H9 (cell line): ENCODE measurements at regions not wholly inside any gene's neighbourhood (a gene's known extent, or its start where the extent isn't known, plus 50 kb on each side); places are given as distances from the start of the nearest gene placed in this dataset.

ENCODE experiments used
- DNase-seq: peaks from one replicate; pipeline ENCODE4 v3.0.0-alpha.2; 2017
- H2AFZ ChIP-seq: one replicate; pipeline ENCODE4 v1.6.1; 2013; ENCODE audit warnings: mild to moderate bottlenecking, low read length, control low read depth, moderate library complexity
- H2AK5ac ChIP-seq: 2 replicates; pipeline ENCODE4 v1.6.1; 2013; ENCODE audit warnings: low read length, control low read depth, mixed read lengths; ENCODE audit not compliant: insufficient read length
- H2BK120ac ChIP-seq: one replicate; pipeline ENCODE4 v1.6.1; 2013; ENCODE audit warnings: low read depth, mild to moderate bottlenecking, low read length, control low read depth, inconsistent platforms; ENCODE audit not compliant: poor library complexity, severe bottlenecking
- H2BK12ac ChIP-seq: 2 replicates; pipeline ENCODE4 v1.6.1; 2013; ENCODE audit warnings: low read length, control low read depth, mixed read lengths, low read depth; ENCODE audit not compliant: insufficient read length
- H2BK15ac ChIP-seq: 2 replicates; pipeline ENCODE4 v1.6.1; 2013; ENCODE audit warnings: low read depth, low read length, control low read depth
- H2BK20ac ChIP-seq: one replicate; pipeline ENCODE4 v1.6.1; 2013; ENCODE audit warnings: low read depth, mild to moderate bottlenecking, low read length, control low read depth, inconsistent platforms; ENCODE audit not compliant: poor library complexity, severe bottlenecking
- H2BK5ac ChIP-seq: 2 replicates; pipeline ENCODE4 v1.6.1; 2013; ENCODE audit warnings: low read length, control low read depth, mixed read lengths; ENCODE audit not compliant: insufficient read length
- H3K14ac ChIP-seq: 2 replicates; pipeline ENCODE4 v1.6.1; 2013; ENCODE audit warnings: low read length, control low read depth; ENCODE audit not compliant: insufficient read depth
- H3K18ac ChIP-seq: 2 replicates; pipeline ENCODE4 v1.6.1; 2013; ENCODE audit warnings: low read depth, mild to moderate bottlenecking, mixed read lengths, low read length, control low read depth; ENCODE audit not compliant: insufficient read length
- H3K23ac ChIP-seq: 2 replicates; pipeline ENCODE4 v1.6.1; 2013; ENCODE audit warnings: low read length, control low read depth, mixed read lengths, low read depth; ENCODE audit not compliant: insufficient read length
- H3K23me2 ChIP-seq: 2 replicates; pipeline ENCODE4 v1.6.1; 2013; ENCODE audit warnings: low read depth, mild to moderate bottlenecking, mixed read lengths, low read length, control low read depth; ENCODE audit not compliant: insufficient read length, poor library complexity, severe bottlenecking
- H3K27ac ChIP-seq: 2 replicates; pipeline ENCODE4 v1.5.1; 2013; ENCODE audit warnings: low read length, control low read depth, mixed read lengths, low read depth; ENCODE audit not compliant: insufficient read length
- H3K27me3 ChIP-seq: 2 replicates; pipeline ENCODE4 v1.6.1; 2013; ENCODE audit warnings: low read length, control low read depth, inconsistent platforms; ENCODE audit not compliant: insufficient read depth
- H3K4ac ChIP-seq: 2 replicates; pipeline ENCODE4 v1.6.1; 2013; ENCODE audit warnings: low read depth, mild to moderate bottlenecking, control low read depth, inconsistent platforms, low read length, moderate library complexity
- H3K4me1 ChIP-seq: 2 replicates; pipeline ENCODE4 v1.6.1; 2013; ENCODE audit warnings: low read length, control low read depth, inconsistent platforms; ENCODE audit not compliant: insufficient read depth
- H3K4me2 ChIP-seq: 2 replicates; pipeline ENCODE4 v1.6.1; 2013; ENCODE audit warnings: low read length, control low read depth, mixed read lengths; ENCODE audit not compliant: insufficient read length, insufficient read depth
- H3K56ac ChIP-seq: 2 replicates; pipeline ENCODE4 v1.6.1; 2013; ENCODE audit warnings: low read depth, mild to moderate bottlenecking, mixed read lengths, low read length, control low read depth; ENCODE audit not compliant: insufficient read length
- H3K79me1 ChIP-seq: 2 replicates; pipeline ENCODE4 v1.6.1; 2013; ENCODE audit warnings: low read depth, mild to moderate bottlenecking, moderate library complexity, low read length, control low read depth, inconsistent platforms; ENCODE audit not compliant: insufficient read depth, poor library complexity, severe bottlenecking
- H3K79me2 ChIP-seq: 2 replicates; pipeline ENCODE4 v1.6.1; 2013; ENCODE audit warnings: low read length, control low read depth, inconsistent platforms; ENCODE audit not compliant: insufficient read depth
- H3K9ac ChIP-seq: 2 replicates; pipeline ENCODE4 v1.6.1; 2013; ENCODE audit warnings: low read length, control low read depth, mixed read lengths; ENCODE audit not compliant: insufficient read length; ENCODE audit errors: extremely low read depth
- H3K9me3 ChIP-seq: one replicate; pipeline ENCODE4 v1.6.1; 2013; ENCODE audit warnings: low read depth, low read length, inconsistent platforms; ENCODE audit not compliant: control insufficient read depth
- H3T11ph ChIP-seq: one replicate; pipeline ENCODE4 v1.6.1; 2013; ENCODE audit warnings: mild to moderate bottlenecking, low read length, control low read depth, inconsistent platforms
- H4K20me1 ChIP-seq: one replicate; pipeline ENCODE4 v1.6.1; 2013; ENCODE audit not compliant: control insufficient read depth, insufficient read length, insufficient read depth
- H4K5ac ChIP-seq: 2 replicates; pipeline ENCODE4 v1.6.1; 2013; ENCODE audit warnings: low read depth, mild to moderate bottlenecking, mixed read lengths, low read length, control low read depth; ENCODE audit not compliant: insufficient read length
- H4K8ac ChIP-seq: replicated peaks from 2 replicates; pipeline ENCODE4 v1.6.1; 2013; ENCODE audit warnings: low read length, control low read depth, mixed read lengths, low read depth; ENCODE audit not compliant: insufficient read length
- H4K91ac ChIP-seq: 2 replicates; pipeline ENCODE4 v1.6.1; 2013; ENCODE audit warnings: low read depth, mild to moderate bottlenecking, moderate library complexity, mixed read lengths, low read length, control low read depth; ENCODE audit not compliant: insufficient read length
- H3K27ac Mint-ChIP-seq, 3 experiments: 2 replicates in 2 of 3; 3 replicates in 1 of 3; pipeline ENCODE4 v1.8.0; 2020 to 2021; ENCODE audit warnings: mixed read lengths in 3 of 3, mild to moderate bottlenecking in 1 of 3, moderate library complexity in 1 of 3
- H3K27me3 Mint-ChIP-seq: 2 replicates; pipeline ENCODE4 v1.8.0; 2021; ENCODE audit warnings: low read depth, mild to moderate bottlenecking, moderate library complexity, mixed read lengths
- H3K36me3 Mint-ChIP-seq, 3 experiments: 2 replicates in 2 of 3; 3 replicates in 1 of 3; pipeline ENCODE4 v1.8.0; 2020 to 2021; ENCODE audit warnings: low read depth in 3 of 3, mixed read lengths in 3 of 3; ENCODE audit not compliant: insufficient read depth in 1 of 3
- H3K4me1 Mint-ChIP-seq, 2 experiments: 2 replicates each; pipeline ENCODE4 v1.8.0; 2020; ENCODE audit warnings: mixed read lengths in 2 of 2
- H3K4me3 Mint-ChIP-seq, 2 experiments: 2 replicates in 1 of 2; 3 replicates in 1 of 2; pipeline ENCODE4 v1.8.0; 2020 to 2021; ENCODE audit warnings: mild to moderate bottlenecking in 2 of 2, mixed read lengths in 2 of 2, moderate library complexity in 1 of 2
- H3K9me3 Mint-ChIP-seq, 2 experiments: 2 replicates in 1 of 2; 3 replicates in 1 of 2; pipeline ENCODE4 v1.8.0; 2020; ENCODE audit warnings: mild to moderate bottlenecking in 2 of 2, mixed read lengths in 2 of 2, moderate library complexity in 1 of 2
- TF ChIP-seq, protein P1 (sequence below): fragments of 200-600 bp; sonication (generic); conservative IDR thresholded peaks from 3 replicates; pipeline ENCODE4 v1.8.0; 2021; ENCODE audit warnings: antibody characterized with exemption, mild to moderate bottlenecking

DNA sequence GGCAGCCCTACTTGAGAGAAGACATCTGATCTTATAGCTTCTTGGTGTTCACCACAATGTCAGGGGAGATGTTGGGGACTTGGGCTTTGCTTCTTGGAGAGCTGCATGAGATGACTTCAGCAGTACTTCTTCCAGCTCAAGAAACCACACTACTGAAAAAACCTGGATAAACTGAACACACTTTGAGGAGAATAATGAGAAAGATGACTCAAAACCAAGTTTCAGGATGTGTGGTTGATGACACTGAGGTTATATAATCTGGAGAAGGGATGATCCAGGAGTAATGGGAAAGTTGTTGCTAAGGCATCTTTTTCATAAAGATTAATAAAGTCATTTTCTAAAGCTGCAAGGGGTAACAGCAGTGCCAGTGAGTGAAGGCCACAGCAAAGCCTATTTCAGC, 58.4 kb upstream of the PNPLA4 start:
- H3K56ac ChIP-seq: no peak overlapping the region
- no peak overlapping the region for H2BK12ac ChIP-seq
- Mint-ChIP-seq H3K36me3 (peaks cover 0 to 4% (median 0%) of the 10 kb centered on the region in 3 experiments; a peak in 1 of 7 replicates), H3K4me3 (no peak overlapping the region), H3K27ac (no peak overlapping the region), H3K9me3 (no peaks in the 10 kb centered on the region), H3K4me1 (peaks cover 4 to 5% of the 10 kb centered on the region in 2 experiments; a peak in 3 of 4 replicates), H3K27me3 (no peaks in the 10 kb centered on the region; the same call in none of the 2 replicates)
- no peak overlapping the region for H3T11ph ChIP-seq
- no peaks in the 10 kb centered on the region for H3K4me1 ChIP-seq
- H4K5ac ChIP-seq: no peak overlapping the region
- no peak for DNase-seq
- H2BK20ac ChIP-seq: no peak overlapping the region
- no peak overlapping the region for H2BK5ac ChIP-seq
- H3K4me2 ChIP-seq: no peak overlapping the region
- no peak overlapping the region for H4K91ac ChIP-seq
- no peak overlapping the region for H3K27ac ChIP-seq
- TF ChIP-seq, protein P1, sequence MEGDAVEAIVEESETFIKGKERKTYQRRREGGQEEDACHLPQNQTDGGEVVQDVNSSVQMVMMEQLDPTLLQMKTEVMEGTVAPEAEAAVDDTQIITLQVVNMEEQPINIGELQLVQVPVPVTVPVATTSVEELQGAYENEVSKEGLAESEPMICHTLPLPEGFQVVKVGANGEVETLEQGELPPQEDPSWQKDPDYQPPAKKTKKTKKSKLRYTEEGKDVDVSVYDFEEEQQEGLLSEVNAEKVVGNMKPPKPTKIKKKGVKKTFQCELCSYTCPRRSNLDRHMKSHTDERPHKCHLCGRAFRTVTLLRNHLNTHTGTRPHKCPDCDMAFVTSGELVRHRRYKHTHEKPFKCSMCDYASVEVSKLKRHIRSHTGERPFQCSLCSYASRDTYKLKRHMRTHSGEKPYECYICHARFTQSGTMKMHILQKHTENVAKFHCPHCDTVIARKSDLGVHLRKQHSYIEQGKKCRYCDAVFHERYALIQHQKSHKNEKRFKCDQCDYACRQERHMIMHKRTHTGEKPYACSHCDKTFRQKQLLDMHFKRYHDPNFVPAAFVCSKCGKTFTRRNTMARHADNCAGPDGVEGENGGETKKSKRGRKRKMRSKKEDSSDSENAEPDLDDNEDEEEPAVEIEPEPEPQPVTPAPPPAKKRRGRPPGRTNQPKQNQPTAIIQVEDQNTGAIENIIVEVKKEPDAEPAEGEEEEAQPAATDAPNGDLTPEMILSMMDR: no peak
- H3K9me3 ChIP-seq: no peaks in the 10 kb centered on the region
- H3K23me2 ChIP-seq: no peaks in the 10 kb centered on the region
- no peaks in the 10 kb centered on the region for H3K79me1 ChIP-seq
- no peak overlapping the region for H4K8ac ChIP-seq
- no peak overlapping the region for H2AFZ ChIP-seq
- no peaks in the 10 kb centered on the region for H3K27me3 ChIP-seq
- H2BK15ac ChIP-seq: no peak overlapping the region
- no peak overlapping the region for H3K9ac ChIP-seq
- no peak overlapping the region for H3K14ac ChIP-seq
- no peak overlapping the region for H2AK5ac ChIP-seq
- no peaks in the 10 kb centered on the region for H4K20me1 ChIP-seq
- no peak overlapping the region for H2BK120ac ChIP-seq
- no peak overlapping the region for H3K18ac ChIP-seq
- H3K79me2 ChIP-seq: no peaks in the 10 kb centered on the region; the same call in 1 of the 2 replicates
- no peak overlapping the region for H3K4ac ChIP-seq
- no peak overlapping the region for H3K23ac ChIP-seq
